ENCODE measurements at regions not wholly inside any gene's neighbourhood (a gene's known extent, or its start where the extent isn't known, plus 50 kb on each side); places are given as distances from the start of the nearest gene placed in this dataset.

- no peaks in the 10 kb centered on the region for H3K27me3 ChIP-seq (ENCODE audit: control insufficient read depth, insufficient read depth, low read length)
- DNase-seq (ENCODE audit: low read depth): no peak
- no peak for TF ChIP-seq CTCF (IDR thresholded peaks at IDR 0.05; ENCODE audit: insufficient read depth, low read depth, low read length)
- POLR2A ChIA-PET: no interaction called here
- H3K4me3 ChIP-seq (ENCODE audit: low read depth, low read length): no peak overlapping the region
- H3K36me3 ChIP-seq (ENCODE audit: control insufficient read depth, insufficient read depth, low read length): no peaks in the 10 kb centered on the region
- CTCF ChIA-PET: interaction anchor here (1.3 to 1.8 kb wide), 2 partner anchors 9 to 13 kb away, joined by 3 read pairs; no protein-coding TSS in a partner anchor
Measured at GRCh38 chr18:3333056-3333720, 71.3 kb downstream of the MYL12B start.

- no peak for TF ChIP-seq CTCF (IDR thresholded peaks at IDR 0.05; ENCODE audit: insufficient read depth, low read depth, low read length)
- DNase-seq (ENCODE audit: low read depth): no peak
- H3K27me3 ChIP-seq (ENCODE audit: control insufficient read depth, insufficient read depth, low read length): no peaks in the 10 kb centered on the region
- CTCF ChIA-PET: no interaction called here
- H3K36me3 ChIP-seq (ENCODE audit: control insufficient read depth, insufficient read depth, low read length): no peaks in the 10 kb centered on the region
- POLR2A ChIA-PET: no interaction called here
- H3K4me3 ChIP-seq (ENCODE audit: low read depth, low read length): no peak overlapping the region
Measured at GRCh38 chr18:3333721-3334386, 71.9 kb downstream of the MYL12B start.

- ChIA-PET CTCF (no interaction called here), POLR2A (no interaction called here)
- TF ChIP-seq CTCF (IDR thresholded peaks at IDR 0.05; ENCODE audit: insufficient read depth, low read depth, low read length): no peak
- DNase-seq (ENCODE audit: low read depth): no peak
- Histone ChIP-seq H3K36me3 (ENCODE audit: control insufficient read depth, insufficient read depth, low read length) (no peaks in the 10 kb centered on the region), H3K4me3 (ENCODE audit: low read depth, low read length) (no peak overlapping the region), H3K27me3 (ENCODE audit: control insufficient read depth, insufficient read depth, low read length) (no peaks in the 10 kb centered on the region)
Measured at GRCh38 chr18:3340015-3340681, 78.2 kb downstream of the MYL12B start.

- no peak for TF ChIP-seq CTCF (IDR thresholded peaks at IDR 0.05; ENCODE audit: insufficient read depth, low read depth, low read length)
- POLR2A ChIA-PET: no interaction called here
- Histone ChIP-seq H3K27me3 (ENCODE audit: control insufficient read depth, insufficient read depth, low read length) (no peaks in the 10 kb centered on the region), H3K36me3 (ENCODE audit: control insufficient read depth, insufficient read depth, low read length) (no peaks in the 10 kb centered on the region), H3K4me3 (ENCODE audit: low read depth, low read length) (no peak overlapping the region)
- DNase-seq (ENCODE audit: low read depth): no peak
- CTCF ChIA-PET: no interaction called here
Measured at GRCh38 chr18:3340682-3341097, 78.8 kb downstream of the MYL12B start.

- ChIA-PET POLR2A (no interaction called here), CTCF (interaction anchor here (1.2 kb wide), 1 partner anchor 10 kb away, joined by 3 read pairs; no protein-coding TSS in a partner anchor)
- Histone ChIP-seq H3K36me3 (ENCODE audit: control insufficient read depth, insufficient read depth, low read length) (no peaks in the 10 kb centered on the region), H3K27me3 (ENCODE audit: control insufficient read depth, insufficient read depth, low read length) (no peaks in the 10 kb centered on the region), H3K4me3 (ENCODE audit: low read depth, low read length) (no peak overlapping the region)
- TF ChIP-seq CTCF (IDR thresholded peaks at IDR 0.05; ENCODE audit: insufficient read depth, low read depth, low read length): no peak
- no peak for DNase-seq (ENCODE audit: low read depth)
Measured at GRCh38 chr18:3342628-3343027, 80.7 kb downstream of the MYL12B start.

Data from BJ (cell line).